NOMO-1 (cell line): ENCODE measurements at regions not wholly inside any gene's neighbourhood (a gene's known extent, or its start where the extent isn't known, plus 50 kb on each side); places are given as distances from the start of the nearest gene placed in this dataset.

Source experiments
- DNase-seq, 2 experiments: peaks; one replicate each; lab custom pipeline; 2025; ENCODE audit not compliant: unreplicated experiment in 2 of 2; lab: John Stamatoyannopoulos, UW

GRCh38 chr6:113160306-113161017 lies 696.7 kb upstream of the MARCKS start:
- no peak for DNase-seq

DNA sequence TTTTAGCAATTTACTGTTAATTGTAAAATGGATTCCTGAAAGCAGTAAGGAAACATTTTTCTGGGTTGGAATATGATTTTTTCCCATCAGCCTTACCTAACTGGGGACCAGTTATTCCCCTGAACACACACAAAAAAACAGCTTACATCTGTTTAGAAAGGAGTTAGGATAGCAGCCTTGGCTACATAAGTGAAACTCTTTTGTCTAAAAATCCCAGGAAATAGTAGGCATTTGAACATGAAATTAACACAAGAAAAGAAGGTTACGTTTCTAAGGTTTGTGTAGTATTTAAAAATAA lies 696.2 kb upstream of the MARCKS start:
- DNase-seq, result no peak

DNA sequence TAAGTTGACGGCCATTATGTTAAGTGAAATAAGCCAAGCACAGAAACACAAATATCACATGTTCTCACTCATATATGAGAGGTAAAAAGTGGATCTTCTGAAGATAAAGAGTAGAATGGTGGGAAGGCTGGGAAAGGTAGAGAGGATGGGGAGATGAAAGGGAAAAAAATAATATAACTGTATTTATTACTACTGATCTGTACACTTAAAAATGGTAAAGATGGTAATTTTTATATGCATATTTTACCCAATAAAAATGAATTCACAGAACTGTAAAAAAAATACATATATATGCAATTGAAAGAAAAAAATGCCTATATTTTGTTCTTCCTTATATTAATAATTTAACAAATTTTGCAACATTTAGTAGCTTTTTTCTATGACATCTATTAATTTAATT lies 694.4 kb upstream of the MARCKS start:
- no peak for DNase-seq

DNA sequence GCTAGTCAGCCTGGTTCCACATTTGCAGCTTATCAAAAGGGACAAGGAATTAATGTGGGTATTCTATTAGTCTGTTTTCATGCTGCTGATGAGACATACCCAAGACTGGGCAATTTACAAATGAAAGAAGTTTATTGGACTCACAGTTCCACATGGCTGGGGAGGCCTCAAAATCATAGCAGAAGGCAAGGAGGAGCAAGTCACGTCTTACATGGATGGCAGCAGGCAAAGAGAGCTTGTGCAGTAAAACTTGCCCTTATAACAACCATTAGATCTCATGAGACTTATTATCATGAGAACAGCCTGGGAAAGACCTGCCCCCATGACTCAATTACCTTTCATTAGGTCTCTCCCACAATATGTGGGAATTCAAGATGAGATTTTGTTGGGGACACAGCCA lies 689.1 kb upstream of the MARCKS start:
- no peak for DNase-seq

- no peak for DNase-seq
Observed at GRCh38 chr6:113169484-113169883, 687.7 kb upstream of the MARCKS start.

DNA sequence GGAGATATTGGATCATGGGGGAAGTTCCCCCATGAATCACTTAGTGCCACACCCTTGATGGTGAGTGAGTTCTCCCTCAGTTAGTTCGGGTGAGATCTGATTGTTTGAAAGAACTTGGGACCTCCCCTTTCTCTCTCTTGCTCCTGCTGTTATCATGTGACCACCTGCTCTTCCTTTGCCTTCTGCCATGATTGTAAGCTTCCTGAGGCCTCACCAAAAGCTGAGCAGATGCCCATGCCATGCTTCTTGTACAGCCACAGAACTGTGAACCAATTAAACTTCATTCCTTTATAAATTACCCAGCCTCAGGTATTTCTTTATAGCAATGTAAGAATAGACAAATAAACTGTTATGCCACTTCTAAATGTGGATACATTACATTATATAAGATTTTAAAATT lies 686.7 kb upstream of the MARCKS start:
- no peak for DNase-seq

GRCh38 chr6:113171882-113172281 lies 685.3 kb upstream of the MARCKS start:
- no peak for DNase-seq

DNA sequence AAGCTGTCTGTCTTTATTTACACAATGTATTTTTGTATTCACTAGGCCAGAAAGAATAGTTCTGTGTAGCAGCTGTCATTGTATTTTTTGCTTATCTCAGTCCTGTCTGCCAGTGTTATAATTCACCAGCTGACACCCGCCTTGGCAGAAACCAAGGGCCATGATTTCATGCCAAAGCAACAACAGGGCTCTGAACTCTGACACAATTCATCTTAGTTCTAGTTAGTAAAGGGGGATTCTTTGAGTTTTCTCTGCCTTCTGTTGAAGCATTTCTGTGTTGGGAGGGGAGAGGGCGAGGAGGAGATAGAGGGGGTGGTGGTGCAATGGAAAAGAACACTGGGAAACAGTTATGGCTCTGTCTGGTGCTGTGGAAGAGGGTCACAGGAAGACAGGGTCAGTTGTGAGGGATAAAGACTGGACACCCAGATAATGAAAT lies 684.6 kb upstream of the MARCKS start:
- DNase-seq, result no peak

DNA sequence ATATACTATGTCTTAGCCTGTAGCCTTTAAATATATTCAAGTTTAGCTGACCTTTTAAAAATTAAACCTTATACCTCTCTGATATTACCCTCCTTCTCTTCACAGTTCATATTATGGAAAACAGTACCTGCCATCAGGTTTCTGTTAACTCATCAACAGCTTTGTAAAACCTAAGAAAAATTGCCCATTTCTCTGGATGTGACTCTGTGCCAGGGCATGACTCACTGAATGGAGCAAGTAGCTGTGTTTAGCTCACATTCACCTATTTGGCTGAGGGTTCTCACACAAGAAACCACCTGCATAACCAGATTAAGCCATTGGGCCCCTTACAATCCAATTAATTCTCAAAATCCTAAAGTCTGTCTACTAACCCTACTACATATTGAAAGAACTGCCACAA lies 678.8 kb upstream of the MARCKS start:
- DNase-seq, result no peak

DNA sequence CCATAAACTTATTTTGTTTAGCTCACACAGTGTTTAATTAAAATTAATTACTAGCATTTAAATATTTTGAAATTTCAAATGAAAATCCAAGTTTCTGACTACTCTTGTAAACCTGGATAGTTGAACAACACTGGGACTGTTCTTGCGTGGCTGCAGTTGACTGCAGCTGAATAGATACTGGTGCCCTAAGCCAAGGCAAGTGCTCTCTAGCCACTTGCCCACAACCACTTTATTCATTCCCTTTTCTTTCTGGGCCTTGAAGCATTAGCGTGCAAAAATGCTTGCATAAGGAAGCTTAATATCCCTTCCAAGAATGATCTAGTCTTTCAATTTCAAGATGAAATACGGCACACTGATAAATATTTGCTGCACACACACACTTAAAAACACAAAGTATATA lies 676.0 kb upstream of the MARCKS start:
- no peak for DNase-seq

DNA sequence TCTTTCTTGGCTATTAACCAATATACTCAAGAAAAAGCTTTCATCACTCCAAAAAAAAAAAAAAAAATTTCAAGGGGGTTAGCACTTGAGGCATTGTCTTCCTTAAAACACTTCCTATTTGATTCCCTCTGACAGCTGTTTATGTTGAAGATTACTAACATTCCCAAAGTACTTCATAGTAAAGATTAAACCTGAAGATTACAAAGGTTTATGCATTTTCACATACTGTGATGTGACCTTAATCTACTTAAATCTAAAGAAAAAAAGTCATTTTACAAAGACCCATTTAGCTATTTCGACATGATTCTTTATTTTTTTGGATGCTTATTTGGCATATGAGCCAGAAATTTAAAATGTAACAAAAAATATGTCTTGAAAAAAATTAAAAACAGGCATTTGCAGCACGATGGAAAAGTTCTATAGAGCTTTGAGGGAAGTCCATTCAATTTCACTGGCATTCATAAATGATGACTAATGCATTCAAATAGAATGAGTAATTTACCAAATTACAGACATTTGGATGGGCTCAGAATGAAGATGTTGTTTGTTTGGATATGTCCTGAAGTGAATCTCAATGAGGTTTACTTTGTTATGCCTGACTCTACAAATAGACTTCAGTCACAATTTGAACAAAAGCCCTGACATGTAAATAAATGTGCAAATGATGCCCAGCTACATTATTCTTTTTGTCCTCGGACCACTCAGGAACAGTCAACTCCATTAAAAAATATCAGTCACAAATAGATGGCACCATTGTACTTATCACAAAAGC lies 674.6 kb upstream of the MARCKS start:
- no peak for DNase-seq

- no peak for DNase-seq
Observed at GRCh38 chr6:113184291-113184690, 672.9 kb upstream of the MARCKS start.

GRCh38 chr6:113184736-113185135 lies 672.4 kb upstream of the MARCKS start:
- no peak for DNase-seq

GRCh38 chr6:113185299-113185698 lies 671.8 kb upstream of the MARCKS start:
- DNase-seq, result no peak

GRCh38 chr6:113187661-113188060 lies 669.5 kb upstream of the MARCKS start:
- DNase-seq, result no peak

DNA sequence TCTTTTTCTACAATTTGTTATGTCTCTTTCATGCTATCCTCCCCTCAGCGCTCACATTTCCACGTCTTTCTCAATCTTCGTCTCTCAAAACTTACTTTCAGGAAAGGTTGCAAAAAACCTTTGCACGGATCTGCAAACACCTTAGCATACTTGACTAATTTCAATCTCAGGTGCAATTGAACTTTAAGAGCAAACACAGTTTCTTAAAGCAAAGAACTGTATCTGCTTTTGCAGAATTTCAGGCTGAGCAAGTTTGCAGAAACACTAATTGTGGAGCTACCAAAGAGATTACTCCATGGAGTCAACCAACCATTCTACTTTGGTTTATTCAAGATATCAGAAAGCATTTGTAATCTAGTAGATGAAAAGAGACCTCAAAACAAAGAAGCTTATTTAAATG lies 668.2 kb upstream of the MARCKS start:
- no peak for DNase-seq

DNA sequence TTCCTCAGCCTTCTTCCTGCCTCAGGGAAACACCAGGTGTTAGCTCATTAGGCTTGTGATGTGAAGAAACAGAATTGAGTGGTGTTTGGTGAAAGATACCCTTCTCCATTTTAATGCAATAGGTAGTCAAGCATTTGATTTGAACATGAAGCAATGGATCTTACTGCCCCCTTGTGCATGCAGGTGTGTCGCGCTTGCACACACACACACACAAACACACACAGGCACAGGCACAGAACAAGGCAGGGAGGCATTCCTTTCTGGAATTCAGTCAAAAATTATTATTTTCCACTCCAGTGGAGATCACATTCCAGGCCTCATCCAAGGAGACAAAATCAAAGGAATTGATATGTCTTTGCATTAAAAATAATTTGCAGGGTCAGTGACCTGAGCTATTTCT lies 667.0 kb upstream of the MARCKS start:
- DNase-seq, result no peak

GRCh38 chr6:113194090-113194489 lies 663.1 kb upstream of the MARCKS start:
- no peak for DNase-seq

DNA sequence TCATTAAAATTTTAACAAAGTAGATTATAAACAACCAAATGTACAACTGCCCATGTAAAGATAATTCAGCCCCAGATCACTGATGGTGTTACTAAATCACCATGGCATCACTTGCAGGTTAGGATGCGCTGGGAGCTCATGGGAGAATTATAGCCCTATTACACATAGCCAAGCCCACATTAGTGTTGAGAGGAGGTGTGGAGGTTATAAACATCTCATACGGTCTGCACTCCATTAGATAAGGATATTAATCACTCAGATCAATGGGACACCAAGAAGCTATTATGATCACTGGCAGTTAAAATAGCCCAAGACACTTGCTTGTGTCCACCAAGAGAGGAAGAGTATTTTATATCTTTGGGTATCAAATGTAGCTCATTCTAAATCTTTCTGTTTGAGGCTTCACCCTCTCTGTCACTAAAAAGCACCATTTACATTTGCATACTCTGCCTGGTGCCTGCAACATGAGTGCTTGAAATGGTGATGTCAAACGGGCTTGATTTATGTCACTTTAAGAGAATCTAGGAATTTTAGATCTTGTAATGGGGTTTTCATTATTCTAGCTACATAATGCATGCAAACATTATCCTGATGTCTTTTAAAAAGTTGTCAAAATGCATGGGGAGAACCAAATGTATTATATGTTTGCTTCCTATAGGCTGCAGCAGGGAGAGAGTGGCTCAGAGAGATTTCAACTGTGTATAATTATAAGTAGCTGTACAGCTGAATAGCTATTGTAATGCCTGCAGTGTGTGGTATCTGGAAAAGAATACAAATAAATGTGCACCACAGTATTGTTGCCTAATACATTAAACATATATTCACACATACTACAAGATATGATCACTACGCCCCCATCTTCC lies 654.1 kb upstream of the MARCKS start:
- DNase-seq, result no peak

DNA sequence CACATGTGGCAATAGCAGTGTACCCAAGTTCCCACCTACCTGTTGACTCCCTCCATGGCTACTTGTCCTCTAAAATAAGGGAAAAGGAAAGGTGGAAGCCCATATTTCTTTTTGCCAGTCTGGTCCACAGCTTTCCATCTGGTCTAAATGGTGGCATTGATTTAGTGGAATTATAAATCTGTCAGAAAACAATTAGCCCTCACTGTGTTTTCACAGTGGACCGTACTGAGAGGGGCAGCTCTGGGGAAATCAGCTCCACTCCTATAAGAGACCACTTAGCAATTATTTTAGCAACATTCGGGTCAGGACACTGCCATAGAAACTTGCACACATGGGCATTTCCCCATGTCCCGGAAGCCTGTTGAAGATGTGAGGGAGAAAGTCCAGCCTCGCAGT lies 653.4 kb upstream of the MARCKS start:
- no peak for DNase-seq

- DNase-seq, result no peak
Observed at GRCh38 chr6:113205553-113205952, 651.6 kb upstream of the MARCKS start.

DNA sequence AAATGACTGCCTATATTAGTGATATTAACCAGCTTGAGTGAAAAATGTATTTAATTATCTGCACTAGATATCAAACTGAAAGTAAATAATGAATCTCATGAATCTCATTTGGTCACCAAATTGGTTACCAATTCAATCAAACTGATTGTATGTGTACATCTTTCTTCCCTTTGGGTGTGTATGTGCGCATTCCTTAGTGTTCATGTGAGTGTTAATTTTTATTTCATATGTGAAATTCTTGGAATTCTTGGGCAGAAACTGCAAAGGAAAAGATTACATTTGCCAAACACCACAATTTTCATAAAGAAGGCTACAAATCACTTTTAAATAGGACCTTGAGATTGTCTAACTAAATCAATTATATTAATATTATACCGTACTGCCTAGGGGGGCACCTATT lies 648.4 kb upstream of the MARCKS start:
- DNase-seq, result no peak
